Iris pigment epithelial cell (primary cell): ENCODE measurements at regions not wholly inside any gene's neighbourhood (a gene's known extent, or its start where the extent isn't known, plus 50 kb on each side); places are given as distances from the start of the nearest gene placed in this dataset.
A peak's percentile ranks its signal among the peaks of the same experiment; 100 is the strongest.
"Not testable (repeated sequence)": the region's sequence is repeated elsewhere in the genome, so short reads cannot be mapped to it uniquely, and the experiment has no call there.

Source experiments
- DNase-seq: peaks from one replicate; pipeline ENCODE4 v3.0.0-alpha.2; 2011; ENCODE audit warnings: low read depth

DNA sequence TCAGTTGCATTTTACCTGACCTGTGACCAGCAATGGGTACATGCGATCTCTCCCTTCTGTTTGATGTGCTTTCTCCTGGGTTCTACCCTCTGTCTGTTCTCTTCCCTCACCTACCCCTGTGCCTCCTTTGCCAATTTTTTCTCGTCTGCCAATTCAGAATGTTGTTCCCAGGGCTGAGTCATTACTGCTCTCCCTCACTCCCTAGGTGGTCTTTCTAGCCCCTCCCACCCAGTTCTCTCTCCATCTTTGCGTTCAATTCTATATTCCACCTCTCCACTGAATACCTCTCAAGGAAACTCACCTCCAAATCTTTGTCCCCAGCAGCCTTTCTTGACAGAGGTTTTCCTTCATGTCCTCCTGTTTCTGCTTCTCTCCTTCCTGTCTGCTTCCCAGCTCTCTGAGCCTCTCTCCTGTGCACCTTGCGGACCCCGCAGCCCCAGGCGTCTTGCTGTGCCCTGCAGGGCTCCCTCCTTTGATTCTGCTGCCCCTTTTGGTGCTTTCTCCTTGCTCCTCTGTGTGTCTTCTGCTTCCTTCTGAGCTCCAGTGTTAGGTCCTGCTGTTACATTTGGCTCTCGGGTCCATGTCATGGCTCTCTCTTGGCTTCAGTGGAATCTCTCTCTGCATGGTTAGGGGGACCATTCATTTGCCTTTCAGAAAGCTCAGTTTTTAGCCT lies 398.2 kb upstream of the TPM1 start:
- no peak for DNase-seq

- DNase-seq: no peak
Observed at GRCh38 chr15:62644889-62645742, 397.4 kb upstream of the TPM1 start.

DNA sequence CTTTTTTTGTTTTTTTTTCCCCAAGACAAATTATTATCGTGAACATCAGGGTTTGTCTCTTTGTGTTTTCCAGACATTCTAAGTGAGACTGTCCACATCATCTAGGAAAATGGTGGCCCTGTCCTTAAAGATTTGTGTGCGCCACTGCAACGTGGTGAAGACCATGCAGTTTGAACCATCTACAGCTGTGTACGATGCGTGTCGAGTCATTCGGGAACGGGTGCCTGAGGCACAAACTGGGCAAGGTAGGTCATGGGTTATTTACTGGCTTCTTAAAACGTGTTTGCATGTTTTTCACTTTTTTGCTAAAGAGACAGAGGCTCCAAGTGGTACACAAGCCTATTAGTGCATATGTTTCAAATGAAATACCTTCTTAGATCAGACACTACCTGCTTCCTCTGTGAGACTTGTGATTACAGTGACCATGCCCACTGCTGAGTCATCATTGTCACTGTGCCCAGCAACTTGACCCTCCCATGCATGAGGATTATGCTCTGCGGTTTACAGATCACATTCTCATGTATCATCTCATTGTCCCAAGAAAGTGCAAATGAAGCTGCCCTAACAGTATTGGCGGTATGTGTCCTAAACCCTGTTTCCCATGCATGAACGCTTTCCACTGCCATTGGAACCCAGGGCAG lies 395.2 kb upstream of the TPM1 start:
- peak; percentile 67 for DNase-seq

- no peak for DNase-seq
Observed at GRCh38 chr15:62647843-62648505, 394.6 kb upstream of the TPM1 start.

GRCh38 chr15:62648954-62649353 lies 393.6 kb upstream of the TPM1 start:
- peak; percentile 10 for DNase-seq

DNA sequence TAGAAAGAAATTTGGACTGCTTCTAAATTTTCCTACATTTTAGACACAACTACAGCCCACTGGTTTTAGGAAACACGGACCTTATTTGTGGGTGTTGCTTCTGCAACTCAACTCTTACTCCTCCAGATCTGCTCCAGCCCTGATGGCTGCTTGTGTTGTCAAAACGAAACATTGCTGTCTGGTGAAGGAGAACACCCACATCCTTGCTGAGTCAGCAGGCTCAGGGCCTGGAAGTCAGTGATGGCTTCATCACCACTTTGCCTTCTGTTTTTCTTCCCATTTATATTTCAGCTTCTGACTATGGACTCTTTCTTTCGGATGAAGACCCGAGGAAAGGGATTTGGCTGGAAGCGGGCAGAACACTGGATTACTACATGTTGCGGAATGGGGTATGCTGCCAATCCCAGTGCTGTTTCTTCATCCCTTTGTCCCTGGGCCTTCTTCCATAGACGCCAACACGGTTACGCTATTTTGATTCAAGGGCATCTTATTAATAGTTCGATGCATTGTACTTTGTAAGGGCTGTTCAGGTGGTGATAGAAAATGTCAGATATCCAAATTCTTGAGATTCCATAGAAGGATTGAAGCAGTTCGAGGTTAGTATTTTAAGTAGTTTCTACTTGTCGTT lies 392.6 kb upstream of the TPM1 start:
- peak; percentile 54 for DNase-seq

GRCh38 chr15:62653122-62653521 lies 389.4 kb upstream of the TPM1 start:
- no peak for DNase-seq

- DNase-seq: no peak
Observed at GRCh38 chr15:62656071-62656470, 386.5 kb upstream of the TPM1 start.

DNA sequence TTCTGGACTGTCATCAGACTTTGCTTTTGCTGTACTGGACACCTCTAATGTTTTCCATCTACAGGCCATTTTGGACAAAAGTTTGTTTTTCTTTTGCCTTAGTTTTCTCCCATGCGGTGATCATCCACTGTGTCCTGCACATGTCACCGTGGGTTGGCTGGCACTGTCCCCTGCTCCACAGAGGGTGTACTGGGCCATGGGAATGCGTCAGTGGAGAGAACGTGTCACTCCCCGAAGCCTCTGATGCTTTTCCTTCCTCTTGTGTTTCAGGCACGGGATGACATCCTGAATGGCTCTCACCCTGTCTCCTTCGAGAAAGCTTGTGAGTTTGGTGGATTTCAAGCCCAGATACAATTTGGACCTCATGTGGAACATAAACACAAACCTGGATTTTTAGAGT lies 385.0 kb upstream of the TPM1 start:
- DNase-seq: not testable (repeated sequence)

DNA sequence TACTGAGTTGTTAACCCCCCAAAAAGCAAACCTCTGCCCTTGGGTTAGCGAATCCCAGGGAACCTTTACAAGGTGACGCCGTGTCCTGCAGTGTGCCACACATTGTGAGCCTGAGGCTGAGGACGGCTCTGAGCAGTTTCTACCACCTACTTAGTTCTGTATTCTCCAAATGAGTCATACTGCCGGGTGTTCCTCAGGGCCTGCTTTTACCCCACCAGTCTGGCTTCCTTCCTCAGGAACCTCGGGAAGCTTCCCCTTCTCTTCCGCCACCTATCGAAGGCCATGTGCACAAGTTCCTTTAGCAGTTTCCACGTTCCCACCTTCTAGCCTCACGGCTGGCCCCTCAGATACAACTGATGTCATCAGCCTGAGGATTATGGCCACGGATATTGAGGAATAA lies 384.0 kb upstream of the TPM1 start:
- DNase-seq: peak; percentile 14

- no peak for DNase-seq
Observed at GRCh38 chr15:62663547-62663946, 379.0 kb upstream of the TPM1 start.

DNA sequence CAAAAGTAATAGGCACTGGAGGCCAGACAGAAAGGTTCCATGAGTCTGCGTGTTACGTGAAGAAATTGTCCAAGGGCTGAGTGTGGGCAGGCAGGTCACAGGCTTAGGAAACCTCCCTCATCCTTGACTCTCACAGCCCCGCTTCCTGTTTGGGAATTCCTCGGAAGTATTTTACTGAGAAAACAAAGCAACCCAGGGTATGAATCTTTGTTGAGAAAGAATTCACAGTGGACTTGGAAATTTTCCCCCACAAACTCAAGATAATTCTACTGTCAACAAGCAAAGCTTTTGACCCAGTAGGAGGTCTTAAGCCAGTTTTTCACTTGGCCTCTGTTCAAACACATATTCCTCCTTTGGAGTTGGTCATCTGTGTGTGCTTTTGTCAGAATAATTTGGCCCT lies 377.1 kb upstream of the TPM1 start:
- DNase-seq: peak; percentile 38

DNA sequence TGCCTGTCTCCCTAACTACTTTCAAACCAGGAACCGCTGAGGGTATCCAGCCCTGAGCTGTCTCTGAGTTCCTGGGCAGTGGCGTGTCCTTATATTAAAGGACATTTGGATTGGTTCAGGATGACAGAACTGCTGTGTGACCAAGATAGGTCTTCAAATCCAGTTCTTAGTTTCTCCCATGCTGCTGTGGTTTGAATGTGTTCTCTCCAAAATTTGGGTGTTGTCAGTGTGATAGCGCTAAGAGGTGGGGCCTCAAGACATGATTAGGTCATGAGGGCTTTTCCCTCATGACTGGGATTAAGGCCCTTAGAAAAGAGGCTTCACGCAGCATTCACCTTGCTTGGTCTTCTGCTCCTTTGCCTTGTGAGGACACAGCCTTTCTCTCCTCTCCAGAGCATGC lies 376.5 kb upstream of the TPM1 start:
- DNase-seq: no peak

DNA sequence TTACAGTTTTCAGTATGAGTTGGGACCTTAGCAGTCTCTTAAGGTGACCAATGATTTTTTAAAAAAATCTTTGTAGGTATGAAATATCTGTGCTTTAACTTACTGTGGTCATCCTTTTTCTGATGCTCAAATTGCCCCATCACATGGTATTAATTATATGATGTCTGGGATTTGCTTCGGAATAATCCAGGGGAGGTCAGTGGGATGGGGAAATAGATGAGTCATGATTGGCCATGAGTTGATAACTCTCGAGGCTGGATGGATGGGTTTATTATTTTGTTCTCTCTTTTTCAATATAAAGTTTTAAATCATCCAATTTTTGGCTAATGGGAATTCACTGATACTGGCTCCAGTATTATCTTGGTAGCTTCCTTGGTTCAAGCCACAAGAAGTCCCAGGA lies 370.3 kb upstream of the TPM1 start:
- DNase-seq: peak; percentile 40

- DNase-seq: no peak
Observed at GRCh38 chr15:62676891-62677290, 365.7 kb upstream of the TPM1 start.

GRCh38 chr15:62681939-62682896 lies 360.3 kb upstream of the TPM1 start:
- DNase-seq: no peak

- not testable (repeated sequence) for DNase-seq
Observed at GRCh38 chr15:62683192-62683591, 359.4 kb upstream of the TPM1 start.

DNA sequence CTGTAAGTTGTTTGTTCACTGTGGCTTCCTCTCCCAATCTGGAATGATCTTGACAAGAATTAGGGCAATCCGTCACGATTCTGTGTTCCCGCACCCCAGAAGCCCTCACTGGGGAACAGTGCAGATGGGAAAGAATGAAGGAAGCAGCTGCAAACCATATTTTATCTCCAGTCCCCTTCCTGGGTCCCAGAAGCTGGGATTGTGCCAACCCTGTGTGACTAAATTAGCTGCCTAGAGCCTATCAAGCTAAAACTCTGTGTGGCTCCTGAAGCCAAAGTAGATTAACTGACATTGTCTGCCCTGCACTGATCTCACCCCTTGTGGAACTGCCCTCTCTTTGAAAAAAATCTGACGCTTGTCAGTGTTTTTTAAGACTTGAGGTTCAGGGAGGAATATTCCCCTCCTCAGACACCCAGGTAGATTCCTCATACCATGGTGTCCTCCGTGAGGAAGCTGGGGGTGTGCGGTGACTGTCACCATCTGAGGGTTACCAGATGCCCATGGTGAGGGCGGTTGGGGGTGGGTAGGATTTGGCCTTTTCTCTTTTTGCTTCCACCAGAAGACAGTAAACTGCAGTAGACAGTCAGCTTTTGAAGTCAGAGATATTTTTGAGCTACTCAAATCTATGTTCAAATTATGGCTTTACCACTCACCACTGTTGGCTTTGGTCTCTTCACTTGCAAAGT lies 358.3 kb upstream of the TPM1 start:
- DNase-seq: no peak

- DNase-seq: no peak
Observed at GRCh38 chr15:62691008-62691407, 351.5 kb upstream of the TPM1 start.

- DNase-seq: no peak
Observed at GRCh38 chr15:62697636-62698035, 344.9 kb upstream of the TPM1 start.
